NCI-H69 (cell line): ENCODE measurements at regions not wholly inside any gene's neighbourhood (a gene's known extent, or its start where the extent isn't known, plus 50 kb on each side); places are given as distances from the start of the nearest gene placed in this dataset.

ENCODE experiments used
- DNase-seq: peaks from one replicate; lab custom pipeline; 2025; lab: John Stamatoyannopoulos, UW

- DNase-seq = no peak
Observed at GRCh38 chr5:136811086-136811485, 445.7 kb upstream of the TRPC7 start.

GRCh38 chr5:136810261-136810801, 445.0 kb upstream of the TRPC7 start:
- DNase-seq = no peak

DNA sequence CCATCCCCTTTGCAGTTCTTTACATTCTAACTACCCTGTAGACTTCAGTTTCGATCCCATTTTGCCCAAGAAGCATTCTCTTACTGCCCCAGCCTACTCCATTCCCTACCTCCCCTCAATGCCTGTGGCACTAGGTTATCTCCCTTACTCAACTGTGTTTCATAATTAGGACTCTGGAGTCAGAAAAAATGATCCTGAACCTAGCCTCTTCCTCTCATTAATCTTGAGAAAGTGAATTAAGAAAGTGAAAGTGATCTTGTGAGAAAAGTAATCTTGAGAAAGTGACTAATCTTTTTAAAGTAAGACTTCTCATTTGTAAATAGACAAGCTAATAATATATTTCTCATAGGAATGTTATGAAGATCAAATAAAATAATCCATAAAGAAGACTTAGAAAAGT, 444.0 kb upstream of the TRPC7 start:
- no peak for DNase-seq

DNA sequence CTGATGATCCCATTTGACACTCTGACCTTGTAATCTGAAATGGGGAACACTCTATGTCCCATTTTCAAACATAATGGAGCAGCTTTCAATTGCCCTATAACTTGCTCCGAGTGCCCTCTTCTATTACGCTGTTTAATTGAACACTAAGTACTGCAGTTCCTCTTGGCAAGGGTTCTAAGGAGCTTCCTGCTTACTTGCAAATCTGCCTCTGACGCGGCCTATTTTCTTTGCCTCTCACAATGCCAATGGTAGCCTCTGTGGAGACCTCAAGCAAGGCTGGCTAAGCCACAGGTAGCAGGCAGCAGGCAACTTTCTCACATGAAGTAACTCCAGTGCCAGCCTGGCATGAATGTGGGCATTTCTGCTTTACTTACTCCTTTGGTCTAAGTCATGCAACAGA, 443.4 kb upstream of the TRPC7 start:
- DNase-seq = peak; percentile 16

- DNase-seq = no peak
Observed at GRCh38 chr5:136805466-136805865, 440.1 kb upstream of the TRPC7 start.

GRCh38 chr5:136802383-136802782, 437.0 kb upstream of the TRPC7 start:
- DNase-seq = peak; percentile 59

- peak; percentile 10 for DNase-seq
Observed at GRCh38 chr5:136799806-136800372, 434.5 kb upstream of the TRPC7 start.

DNA sequence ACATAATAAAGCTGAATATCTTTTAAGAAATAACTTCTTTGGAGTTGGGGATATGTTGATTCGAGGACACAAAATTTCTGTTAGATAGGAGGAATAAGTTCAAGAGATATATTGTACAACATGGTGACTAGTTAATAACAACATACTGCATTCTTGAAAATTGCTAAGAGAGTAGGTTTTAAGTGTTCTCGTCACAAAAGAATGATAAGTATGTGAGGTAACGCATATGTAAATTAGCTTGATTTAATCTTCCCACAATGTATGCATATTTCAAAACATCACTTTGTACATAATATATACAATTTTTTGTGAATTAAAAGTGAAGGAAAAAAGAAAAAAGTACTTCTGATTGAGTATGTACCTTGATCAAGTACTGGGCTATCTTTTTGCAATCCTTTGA, 428.0 kb upstream of the TRPC7 start:
- no peak for DNase-seq

DNA sequence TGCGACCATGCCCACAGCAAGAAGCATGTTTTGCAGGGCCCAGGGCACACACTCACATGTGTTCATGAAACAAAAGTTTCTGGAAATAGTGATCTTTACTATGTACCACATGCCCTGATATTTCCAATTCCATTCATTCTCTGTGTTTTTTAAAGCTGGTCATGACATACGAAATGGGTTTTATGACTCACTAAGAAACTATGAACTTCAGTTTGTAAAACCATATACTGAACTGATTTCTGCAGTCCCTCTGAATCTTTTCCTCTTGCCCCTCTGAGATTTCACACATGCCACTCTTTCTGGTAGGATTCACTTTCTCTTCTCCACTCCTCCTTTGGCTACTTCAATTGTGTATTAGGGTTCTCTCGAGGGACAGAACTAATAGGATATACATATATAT, 416.1 kb upstream of the TRPC7 start:
- no peak for DNase-seq

DNA sequence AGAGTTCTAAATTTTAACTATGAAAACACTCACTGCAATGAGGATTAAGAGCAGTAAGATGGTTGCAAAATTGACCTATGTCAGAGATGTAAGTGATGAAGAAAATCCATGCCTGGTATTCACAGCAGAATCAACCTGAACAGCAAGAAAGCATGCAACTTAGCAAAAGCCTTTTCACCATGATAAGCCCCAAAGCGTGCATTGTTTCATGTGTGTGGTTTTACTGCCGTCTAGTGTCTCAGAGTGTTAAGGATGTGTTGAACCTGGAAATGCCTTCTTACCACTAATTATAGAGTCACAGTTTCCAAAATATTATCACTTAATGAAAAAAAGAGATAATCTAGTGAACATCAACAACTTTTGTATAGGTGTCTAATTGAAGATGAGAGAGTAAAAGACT, 415.2 kb upstream of the TRPC7 start:
- DNase-seq = no peak

DNA sequence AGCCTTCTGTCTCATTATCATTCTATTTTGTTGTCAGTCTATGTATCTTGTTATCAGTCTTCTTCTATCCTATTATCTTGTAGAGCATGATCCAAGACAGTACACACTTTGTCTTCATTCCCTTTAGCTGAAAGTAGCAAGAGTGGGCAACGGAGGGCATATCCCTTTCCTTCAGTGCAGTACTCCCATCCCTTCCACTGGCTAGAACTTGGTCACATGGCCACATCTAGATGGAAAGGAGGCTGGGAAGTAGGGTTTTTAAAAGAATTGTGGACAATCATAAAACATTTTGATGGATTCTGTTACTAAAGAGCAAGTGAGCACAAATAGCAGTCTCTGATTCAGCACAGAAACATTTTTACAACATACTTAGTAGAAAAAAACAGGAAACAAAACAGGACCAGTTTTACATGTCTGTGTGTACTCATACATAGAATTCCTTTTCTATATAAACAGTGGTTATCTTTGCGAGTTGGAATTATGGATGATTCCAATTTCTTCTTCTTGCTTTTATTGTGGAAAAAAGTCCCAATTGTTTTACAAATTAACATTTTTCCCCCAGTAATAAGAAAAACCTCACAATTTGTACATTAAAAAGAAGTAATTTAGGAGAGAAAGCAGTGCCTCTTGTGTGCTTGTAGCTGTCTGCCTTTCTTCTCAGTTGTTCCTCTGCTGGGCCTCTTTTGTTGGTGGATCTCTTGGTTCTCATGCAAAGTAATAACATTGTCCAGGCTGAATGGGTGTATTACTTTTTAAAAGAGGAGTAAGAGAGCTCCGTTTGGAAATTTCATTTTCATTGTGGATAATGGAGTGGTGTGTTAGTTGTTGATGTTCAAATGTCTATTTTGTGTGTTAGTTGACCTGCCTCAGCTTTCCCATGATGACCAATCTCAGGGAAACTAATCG, 410.9 kb upstream of the TRPC7 start:
- DNase-seq = no peak

DNA sequence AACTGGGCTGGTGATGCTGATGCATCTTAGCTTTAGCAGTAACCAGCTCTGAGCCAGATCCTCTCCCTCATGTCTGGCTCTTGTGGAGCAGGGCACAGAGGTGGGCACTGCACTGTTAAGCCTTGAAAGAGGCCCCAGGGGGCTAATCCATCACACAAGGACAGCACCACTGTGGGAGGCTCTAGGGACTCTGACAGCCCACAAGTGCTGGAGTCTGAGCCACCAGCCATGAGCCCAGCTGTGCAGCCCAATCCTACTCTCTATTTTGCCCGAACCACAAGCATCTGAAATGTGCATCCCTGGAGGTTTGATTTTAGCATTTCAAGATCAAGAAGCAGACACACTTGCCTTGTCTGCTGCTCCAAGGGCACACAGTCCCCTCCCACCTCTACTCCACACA, 407.1 kb upstream of the TRPC7 start:
- peak; percentile 19 for DNase-seq

DNA sequence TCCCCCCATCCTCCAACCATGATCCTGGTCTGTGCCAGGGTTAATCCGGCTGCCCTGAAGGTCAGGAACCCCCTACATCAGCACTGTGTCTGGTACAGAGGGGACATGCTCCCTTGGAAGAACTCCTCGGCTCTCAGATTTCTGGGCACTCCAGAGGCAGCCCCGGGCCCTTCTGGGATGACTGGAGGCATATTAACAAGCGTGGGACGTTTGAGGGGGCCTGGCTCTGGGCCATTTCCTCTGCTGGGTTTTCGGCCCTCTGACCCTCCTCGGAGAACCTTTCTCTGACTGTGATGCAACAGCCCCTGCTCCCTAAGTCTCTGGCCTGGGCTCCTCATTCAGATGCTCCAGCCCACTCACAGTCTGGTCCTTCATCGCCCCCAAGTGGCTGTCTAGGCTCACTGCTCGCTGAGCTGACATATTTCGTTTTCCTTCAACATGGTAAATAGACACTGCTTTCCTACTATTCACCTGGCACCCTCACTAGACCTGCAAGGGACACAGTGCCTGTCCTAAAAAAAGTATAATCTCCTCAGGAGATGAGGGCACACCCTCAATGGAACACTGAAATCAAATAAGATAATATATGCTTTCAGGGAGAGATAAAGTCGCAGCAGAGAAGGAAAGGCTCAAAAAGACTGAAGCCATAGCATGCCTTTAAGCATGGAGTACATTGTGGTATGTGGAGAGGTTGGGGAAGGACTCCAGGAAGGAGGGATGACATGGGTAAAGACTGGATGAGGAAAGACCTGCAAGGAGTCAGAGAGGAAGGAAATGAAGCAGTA, 404.7 kb upstream of the TRPC7 start:
- DNase-seq = peak; percentile 75

DNA sequence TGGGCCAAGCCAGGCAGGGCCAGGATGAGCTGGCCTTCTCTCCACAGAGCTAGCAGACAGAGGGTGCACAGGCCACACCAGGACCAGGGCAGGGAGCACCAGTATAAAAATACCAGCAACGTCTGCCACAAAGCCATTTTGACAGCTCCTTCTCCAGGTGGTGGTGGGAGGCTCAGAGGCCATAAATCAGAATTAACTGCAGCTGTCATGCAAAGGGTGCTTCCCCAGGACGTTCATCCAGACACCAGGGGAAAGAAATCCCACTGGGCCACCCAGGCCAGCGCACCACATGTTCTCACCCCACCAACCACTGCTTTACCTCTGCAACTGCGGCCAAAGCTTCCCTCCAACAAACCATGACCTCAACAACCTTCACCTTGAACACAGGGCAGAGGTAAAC, 403.7 kb upstream of the TRPC7 start:
- DNase-seq = peak; percentile 6

DNA sequence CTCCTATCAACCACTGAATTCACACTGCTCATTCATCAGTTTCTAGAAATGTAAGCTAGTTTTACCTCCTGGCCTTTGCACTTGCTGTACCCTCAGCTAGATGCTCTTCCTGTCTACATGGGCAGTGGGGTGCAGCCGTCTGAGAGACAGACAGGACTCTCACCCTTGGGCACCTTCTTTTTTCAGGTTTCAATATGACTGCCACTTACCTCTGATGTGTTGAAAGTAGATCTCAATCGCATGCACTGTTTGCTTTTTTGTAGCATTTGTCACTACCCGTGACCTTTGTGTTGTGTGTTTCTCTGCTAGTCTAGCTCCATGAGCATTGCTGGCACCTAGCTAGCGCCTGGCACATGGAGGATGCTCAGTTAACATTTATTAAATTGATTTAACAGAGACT, 403.1 kb upstream of the TRPC7 start:
- no peak for DNase-seq

GRCh38 chr5:136766456-136766855, 401.1 kb upstream of the TRPC7 start:
- no peak for DNase-seq

GRCh38 chr5:136764601-136765000, 399.3 kb upstream of the TRPC7 start:
- DNase-seq = no peak

DNA sequence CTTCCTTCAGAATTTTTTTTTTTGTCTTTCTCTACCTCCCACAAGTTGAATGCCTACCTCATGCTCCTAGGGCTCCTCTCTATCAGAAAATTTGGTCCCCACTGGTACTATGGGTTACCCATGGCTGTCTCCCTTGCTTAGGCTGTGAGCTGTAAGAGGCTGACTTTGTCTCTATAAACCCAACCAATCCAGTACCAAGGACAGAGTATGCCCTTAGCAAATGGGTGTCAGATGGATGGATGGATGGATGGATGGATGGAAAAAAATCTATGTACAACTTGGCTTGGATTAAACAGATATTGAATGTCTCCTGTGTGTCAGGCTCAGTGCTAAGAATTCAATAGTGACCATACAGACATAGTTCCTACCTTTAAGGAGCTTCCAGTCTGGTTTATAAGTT, 398.2 kb upstream of the TRPC7 start:
- no peak for DNase-seq

- DNase-seq = no peak
Observed at GRCh38 chr5:136754216-136754615, 388.9 kb upstream of the TRPC7 start.

DNA sequence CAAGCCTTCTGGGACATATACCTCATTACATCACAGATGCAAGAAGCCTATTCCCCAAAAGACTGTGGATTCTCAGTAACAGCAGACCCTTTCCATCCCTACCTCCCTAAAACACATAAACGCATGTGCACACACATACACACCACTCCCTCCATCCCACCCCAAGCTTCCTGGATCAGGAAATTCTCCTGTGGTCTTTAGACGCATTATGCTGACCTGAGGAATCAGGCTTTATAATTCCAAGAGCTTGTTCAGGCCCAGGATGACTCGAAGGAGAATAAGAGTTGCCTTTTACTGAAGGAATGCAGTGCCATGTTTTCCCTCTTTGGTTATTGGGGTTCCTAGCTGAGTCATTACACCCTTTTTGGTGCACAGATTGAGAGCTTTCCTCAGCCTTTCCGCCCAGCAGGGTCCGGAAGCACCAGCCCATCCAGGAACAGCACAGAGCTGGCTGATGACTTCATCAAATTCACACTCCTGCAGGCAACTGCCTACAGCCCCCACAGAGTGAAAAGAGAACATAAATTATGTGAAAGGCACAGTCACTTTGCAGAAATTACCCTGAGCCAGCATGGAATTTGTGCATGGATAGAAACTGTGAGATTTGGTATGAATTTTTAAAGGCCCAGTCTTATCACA, 385.0 kb upstream of the TRPC7 start:
- no peak for DNase-seq

DNA sequence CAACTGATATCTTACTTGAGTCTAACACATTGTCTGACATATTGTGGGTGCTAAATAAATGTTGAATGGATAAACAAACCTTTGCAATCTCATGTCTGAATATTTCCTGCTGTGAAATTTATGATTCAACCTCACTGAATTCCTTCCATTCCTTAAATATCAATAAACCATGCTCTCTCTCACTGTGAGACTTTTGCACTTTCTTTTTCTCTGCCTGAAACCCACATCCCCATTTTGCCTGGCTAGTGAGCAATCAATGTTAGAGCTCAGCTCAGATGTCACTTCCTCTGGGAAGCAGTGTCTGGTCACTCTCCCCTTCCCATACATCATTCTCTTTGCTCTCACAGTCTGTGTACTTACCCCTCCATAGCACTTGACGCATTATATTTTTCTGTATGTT, 383.7 kb upstream of the TRPC7 start:
- DNase-seq = no peak

DNA sequence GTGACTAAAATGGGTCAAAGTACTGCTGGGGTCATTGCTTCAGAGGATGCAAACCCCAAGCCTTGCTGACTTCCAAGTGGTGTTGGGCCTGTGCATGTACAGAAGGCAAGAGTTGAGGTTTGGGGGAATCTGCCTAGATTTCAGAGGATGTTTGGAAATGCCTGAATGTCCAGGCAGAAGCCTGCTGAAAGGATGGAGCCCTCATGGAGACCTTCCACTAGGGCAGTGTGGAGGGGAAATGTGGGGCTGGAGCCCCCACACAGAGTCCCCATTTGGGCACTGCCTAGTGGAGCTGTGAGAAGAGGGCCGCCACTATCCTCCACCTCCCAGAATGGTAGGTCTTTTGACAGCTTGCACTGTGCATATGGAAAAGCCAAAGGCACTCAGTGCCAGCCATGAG, 377.7 kb upstream of the TRPC7 start:
- DNase-seq = no peak
